CD4-positive, alpha-beta T cell treated with Interferon gamma for 1 hour (primary cell): ENCODE measurements at regions not wholly inside any gene's neighbourhood (a gene's known extent, or its start where the extent isn't known, plus 50 kb on each side); places are given as distances from the start of the nearest gene placed in this dataset.

Source experiments
- DNase-seq: peaks from one replicate; pipeline ENCODE4 v3.0.0-alpha.2; 2020

GRCh38 chr11:15745266-15745665, 611.1 kb downstream of the SOX6 start:
- no peak for DNase-seq

GRCh38 chr11:15747671-15748070, 608.7 kb downstream of the SOX6 start:
- DNase-seq, result no peak

GRCh38 chr11:15748132-15748531, 608.2 kb downstream of the SOX6 start:
- no peak for DNase-seq

GRCh38 chr11:15748741-15749140, 607.6 kb downstream of the SOX6 start:
- no peak for DNase-seq

- DNase-seq, result no peak
These were observed 605.6 kb downstream of the SOX6 start for GRCh38 chr11:15750535-15751308.

GRCh38 chr11:15754221-15754620, 602.1 kb downstream of the SOX6 start:
- no peak for DNase-seq

- DNase-seq, result no peak
These were observed 599.2 kb downstream of the SOX6 start for GRCh38 chr11:15757048-15757698.

- no peak for DNase-seq
These were observed 597.4 kb downstream of the SOX6 start for GRCh38 chr11:15758857-15759465.

GRCh38 chr11:15761235-15761634, 595.1 kb downstream of the SOX6 start:
- no peak for DNase-seq

- no peak for DNase-seq
These were observed 592.0 kb downstream of the SOX6 start for GRCh38 chr11:15764326-15764725.

- no peak for DNase-seq
These were observed 591.4 kb downstream of the SOX6 start for GRCh38 chr11:15764948-15765347.

GRCh38 chr11:15765530-15765929, 590.8 kb downstream of the SOX6 start:
- DNase-seq, result no peak

GRCh38 chr11:15768321-15768720, 588.0 kb downstream of the SOX6 start:
- DNase-seq, result no peak

GRCh38 chr11:15769203-15769602, 587.1 kb downstream of the SOX6 start:
- DNase-seq, result no peak

GRCh38 chr11:15770798-15771414, 585.4 kb downstream of the SOX6 start:
- DNase-seq, result peak; percentile 11

- DNase-seq, result no peak
These were observed 583.8 kb downstream of the SOX6 start for GRCh38 chr11:15772547-15772946.

- no peak for DNase-seq
These were observed 583.4 kb downstream of the SOX6 start for GRCh38 chr11:15772981-15773380.

- DNase-seq, result no peak
These were observed 582.6 kb downstream of the SOX6 start for GRCh38 chr11:15773476-15774387.

GRCh38 chr11:15774388-15774939, 581.9 kb downstream of the SOX6 start:
- DNase-seq, result no peak

GRCh38 chr11:15775015-15775541, 581.3 kb downstream of the SOX6 start:
- no peak for DNase-seq

- no peak for DNase-seq
These were observed 580.5 kb downstream of the SOX6 start for GRCh38 chr11:15775797-15776196.

- no peak for DNase-seq
These were observed 580.0 kb downstream of the SOX6 start for GRCh38 chr11:15776366-15776765.
